GM12864 (cell line): ENCODE measurements at regions not wholly inside any gene's neighbourhood (a gene's known extent, or its start where the extent isn't known, plus 50 kb on each side); places are given as distances from the start of the nearest gene placed in this dataset.
"Not testable (repeated sequence)": the region's sequence is repeated elsewhere in the genome, so short reads cannot be mapped to it uniquely, and the experiment has no call there.

ENCODE experiments used
- DNase-seq: peaks from one replicate; pipeline ENCODE4 v3.0.0-alpha.2; 2011; ENCODE audit warnings: low read depth
- H3K4me3 ChIP-seq: 2 replicates; pipeline ENCODE4 v1.5.1; 2011; ENCODE audit warnings: mild to moderate bottlenecking, low read depth, low read length, control low read depth
- TF ChIP-seq, protein P1 (sequence below): IDR thresholded peaks from 2 replicates; pipeline ENCODE4 v1.5.1; 2011; ENCODE audit warnings: low read depth, mild to moderate bottlenecking, moderate library complexity, low read length, control low read depth, inconsistent platforms; ENCODE audit errors: missing control alignments

DNA sequence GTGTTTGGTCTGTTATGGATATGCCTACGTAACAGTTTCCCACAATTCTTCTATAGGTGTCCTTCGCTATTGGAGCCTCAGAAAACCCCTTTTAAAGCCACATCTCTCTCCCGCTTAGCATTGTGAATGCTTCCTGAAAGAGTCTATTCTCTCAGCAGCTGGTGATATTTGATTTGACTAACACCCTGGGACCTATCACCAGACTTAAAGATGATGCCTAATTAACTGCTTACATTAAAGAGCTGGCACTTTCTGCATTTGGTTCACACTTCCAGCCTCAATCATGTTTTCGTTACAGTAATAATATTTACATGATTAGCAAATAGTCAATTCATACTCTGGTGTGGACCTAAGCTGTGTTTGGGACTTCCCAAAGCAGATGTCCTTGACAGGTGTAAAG is 90.1 kb upstream of the VLDLR start:
- no peak for DNase-seq
- no peak overlapping the region for H3K4me3 ChIP-seq
- TF ChIP-seq, protein P1, sequence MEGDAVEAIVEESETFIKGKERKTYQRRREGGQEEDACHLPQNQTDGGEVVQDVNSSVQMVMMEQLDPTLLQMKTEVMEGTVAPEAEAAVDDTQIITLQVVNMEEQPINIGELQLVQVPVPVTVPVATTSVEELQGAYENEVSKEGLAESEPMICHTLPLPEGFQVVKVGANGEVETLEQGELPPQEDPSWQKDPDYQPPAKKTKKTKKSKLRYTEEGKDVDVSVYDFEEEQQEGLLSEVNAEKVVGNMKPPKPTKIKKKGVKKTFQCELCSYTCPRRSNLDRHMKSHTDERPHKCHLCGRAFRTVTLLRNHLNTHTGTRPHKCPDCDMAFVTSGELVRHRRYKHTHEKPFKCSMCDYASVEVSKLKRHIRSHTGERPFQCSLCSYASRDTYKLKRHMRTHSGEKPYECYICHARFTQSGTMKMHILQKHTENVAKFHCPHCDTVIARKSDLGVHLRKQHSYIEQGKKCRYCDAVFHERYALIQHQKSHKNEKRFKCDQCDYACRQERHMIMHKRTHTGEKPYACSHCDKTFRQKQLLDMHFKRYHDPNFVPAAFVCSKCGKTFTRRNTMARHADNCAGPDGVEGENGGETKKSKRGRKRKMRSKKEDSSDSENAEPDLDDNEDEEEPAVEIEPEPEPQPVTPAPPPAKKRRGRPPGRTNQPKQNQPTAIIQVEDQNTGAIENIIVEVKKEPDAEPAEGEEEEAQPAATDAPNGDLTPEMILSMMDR, result no peak

DNA sequence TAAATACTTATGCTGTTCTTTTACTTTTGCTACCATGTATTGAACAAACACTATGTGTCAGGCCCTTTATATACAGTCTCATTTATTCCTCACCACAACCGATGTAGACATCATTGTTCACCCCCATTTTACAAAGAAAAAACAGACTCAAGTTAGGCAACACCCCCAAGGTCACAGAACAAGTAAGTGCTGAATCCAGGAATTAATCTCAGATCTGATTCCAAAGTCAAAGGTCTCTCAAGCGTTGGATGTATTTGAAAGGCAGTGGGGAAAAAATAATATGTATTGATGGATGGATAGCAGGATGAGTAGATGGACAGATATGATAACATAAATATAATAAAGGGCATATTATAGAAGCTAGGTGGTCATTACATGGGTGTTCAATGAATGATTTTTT is 85.1 kb upstream of the VLDLR start:
- TF ChIP-seq, protein P1, result no peak
- no peak for DNase-seq
- no peak overlapping the region for H3K4me3 ChIP-seq

DNA sequence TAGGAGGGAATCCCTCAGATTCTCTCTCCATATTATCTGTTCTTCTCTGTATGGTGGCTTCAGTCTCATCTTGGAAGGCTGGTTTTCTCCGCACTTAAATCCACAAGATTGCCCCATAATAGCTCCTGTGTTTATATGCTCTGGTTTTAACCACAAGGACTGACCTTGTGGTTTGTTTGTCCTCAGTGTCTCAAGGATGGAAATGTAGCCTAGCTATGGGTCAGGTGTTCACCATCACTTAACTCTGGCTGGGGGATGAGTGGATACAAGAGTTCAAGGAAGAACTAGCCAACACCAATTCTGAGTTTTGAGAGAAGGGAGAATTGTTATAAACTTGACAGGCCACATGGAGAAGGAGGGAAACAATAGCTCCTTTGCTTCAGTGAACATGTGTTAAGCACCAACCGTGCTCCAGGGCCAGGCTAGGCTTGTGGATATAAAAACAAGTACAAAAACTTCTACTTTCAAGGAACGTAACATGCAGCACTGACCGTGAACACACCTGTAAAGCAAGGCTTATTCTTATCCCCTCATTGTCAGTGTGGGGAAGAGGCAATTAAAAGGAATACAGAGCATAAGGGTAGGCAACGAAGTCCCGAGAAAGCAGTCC is 75.6 kb upstream of the VLDLR start:
- no peak overlapping the region for H3K4me3 ChIP-seq
- TF ChIP-seq, protein P1, result no peak
- DNase-seq, result no peak

DNA sequence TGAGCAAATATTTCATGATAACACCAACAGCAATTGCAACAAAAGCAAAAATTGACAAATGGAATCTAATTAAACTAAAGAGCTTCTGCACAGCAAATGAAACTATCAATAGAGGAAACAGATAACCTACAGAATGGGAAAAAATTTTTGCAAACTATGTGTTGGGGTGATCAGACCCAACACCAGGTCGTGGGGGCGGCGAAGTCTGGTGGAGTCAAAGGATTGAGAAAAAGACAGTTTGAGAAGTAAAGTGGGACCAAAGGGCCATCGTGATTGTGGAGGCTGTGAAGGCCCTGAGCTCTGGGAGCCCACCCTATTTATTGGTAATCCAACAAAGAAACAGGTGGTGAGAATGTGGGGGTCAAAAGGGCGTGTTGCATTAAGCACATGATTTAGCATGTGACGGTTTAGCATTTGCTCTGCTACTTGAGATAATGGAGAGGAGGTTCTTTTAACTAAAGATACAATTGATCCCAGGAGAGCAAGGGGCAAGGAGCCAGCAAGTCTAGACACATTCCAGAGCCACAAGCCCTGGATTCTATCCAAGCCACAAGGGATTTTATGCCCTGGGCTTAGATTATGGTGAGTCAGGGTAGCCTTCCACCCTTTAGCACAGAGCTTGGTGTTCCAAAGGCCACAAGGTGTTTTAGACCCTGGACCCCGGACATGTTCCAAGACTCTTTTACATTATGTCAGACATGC is 65.5 kb upstream of the VLDLR start:
- DNase-seq, H3K4me3 ChIP-seq: not testable (repeated sequence)

DNA sequence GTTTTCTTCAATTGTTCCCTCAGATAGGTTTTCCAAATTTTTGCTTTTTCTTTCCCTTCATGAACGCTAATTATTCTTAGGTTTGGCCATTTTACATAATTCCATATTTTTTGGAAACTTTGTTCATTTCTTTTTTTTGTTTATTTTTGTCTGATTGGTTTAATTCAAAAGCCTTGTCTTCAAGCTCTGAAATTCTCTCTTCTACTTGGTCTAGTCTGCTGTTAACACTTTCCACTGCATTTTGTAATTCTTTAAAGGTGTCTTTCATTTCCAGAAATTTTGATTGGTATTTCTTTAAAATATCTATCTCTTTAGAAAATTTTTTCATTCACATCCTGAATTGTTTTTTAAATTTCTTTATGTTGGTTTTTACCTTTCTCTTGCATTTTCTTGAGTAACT is 63.9 kb upstream of the VLDLR start:
- DNase-seq, result no peak
- H3K4me3 ChIP-seq, result no peak overlapping the region
- TF ChIP-seq, protein P1, result no peak

DNA sequence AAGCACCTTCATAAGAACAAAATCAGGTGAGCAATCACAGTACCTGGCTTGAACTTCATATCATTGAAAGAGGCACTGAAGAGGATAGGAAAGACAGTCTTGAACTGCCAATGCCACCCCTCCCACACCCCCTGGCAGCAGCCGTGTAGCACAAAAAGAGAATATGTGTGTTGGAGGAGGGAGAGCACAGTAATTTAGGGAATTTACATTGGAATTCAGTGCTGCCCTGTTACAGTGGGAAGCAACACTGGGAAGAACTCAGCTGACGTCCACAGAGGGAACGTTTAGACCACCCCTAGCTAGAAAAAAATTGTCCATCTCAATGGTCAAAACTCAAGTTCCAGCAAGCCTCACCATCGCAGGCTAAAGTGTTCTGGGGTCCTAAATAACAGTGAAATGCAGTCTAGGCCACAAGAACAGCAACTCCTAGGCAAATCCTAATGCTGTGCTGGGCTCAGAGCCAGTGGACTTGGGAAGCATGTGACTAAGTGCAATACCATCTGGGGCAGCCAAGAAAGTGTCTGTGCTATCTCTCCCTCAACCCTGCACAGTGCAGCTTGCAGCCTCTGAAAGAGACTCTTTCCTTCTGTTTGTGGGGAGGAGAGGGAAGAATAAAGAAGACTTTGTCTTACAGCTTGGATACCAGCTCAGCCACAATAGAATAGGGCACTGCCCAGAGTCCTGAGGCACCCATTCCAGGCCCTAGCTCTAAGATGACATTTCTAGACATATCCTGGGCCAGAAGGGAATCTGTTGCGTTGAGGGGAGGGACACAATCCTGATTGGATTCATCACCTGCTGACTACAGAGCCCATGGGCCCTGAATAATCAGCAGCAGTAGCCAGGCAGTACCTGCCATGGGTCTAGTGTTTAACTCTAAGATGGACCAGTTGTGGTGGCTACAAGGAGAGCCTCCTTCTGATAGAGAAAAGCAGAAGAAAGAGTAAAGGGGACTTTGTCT is 62.1 kb upstream of the VLDLR start:
- H3K4me3 ChIP-seq, result no peak overlapping the region
- no peak for DNase-seq
- TF ChIP-seq, protein P1, result no peak

DNA sequence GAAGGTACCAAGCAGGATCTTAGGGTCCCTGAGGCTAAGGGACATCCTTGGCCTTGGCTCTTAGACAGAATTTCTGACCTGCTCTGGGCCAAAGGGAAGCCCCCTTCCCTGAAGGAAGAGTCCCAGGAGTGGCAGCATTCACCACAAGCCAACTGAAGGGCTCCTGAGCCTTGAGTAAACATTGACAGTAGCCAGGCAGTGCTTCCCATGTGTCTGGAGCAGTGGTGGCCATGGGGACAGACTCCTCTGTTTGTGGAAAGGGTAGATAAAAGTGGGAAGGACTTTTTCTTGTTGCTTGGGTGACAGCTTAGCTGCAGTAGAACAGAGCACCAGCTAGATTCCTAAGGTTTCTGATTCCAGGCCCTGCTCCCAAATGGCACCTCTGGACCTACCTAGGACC is 61.4 kb upstream of the VLDLR start:
- TF ChIP-seq, protein P1, result no peak
- no peak overlapping the region for H3K4me3 ChIP-seq
- DNase-seq, result no peak
